C4-2B (cell line): ENCODE measurements at regions not wholly inside any gene's neighbourhood (a gene's known extent, or its start where the extent isn't known, plus 50 kb on each side); places are given as distances from the start of the nearest gene placed in this dataset.

Experiments
- CTCF ChIP-seq: fragments of 450-650 bp; conservative IDR thresholded peaks from 2 replicates; pipeline ENCODE4 v1.5.1; 2017; ENCODE audit warnings: mild to moderate bottlenecking
- ZFX ChIP-seq: fragments of 450-650 bp; IDR thresholded peaks from 2 replicates; pipeline ENCODE4 v1.6.1; 2017

GRCh38 chr4:138868562-138868961, 147.0 kb upstream of the NOCT start:
- TF ChIP-seq CTCF (no peak), ZFX (no peak)
